ENCODE measurements at regions not wholly inside any gene's neighbourhood (a gene's known extent, or its start where the extent isn't known, plus 50 kb on each side); places are given as distances from the start of the nearest gene placed in this dataset.

DNA sequence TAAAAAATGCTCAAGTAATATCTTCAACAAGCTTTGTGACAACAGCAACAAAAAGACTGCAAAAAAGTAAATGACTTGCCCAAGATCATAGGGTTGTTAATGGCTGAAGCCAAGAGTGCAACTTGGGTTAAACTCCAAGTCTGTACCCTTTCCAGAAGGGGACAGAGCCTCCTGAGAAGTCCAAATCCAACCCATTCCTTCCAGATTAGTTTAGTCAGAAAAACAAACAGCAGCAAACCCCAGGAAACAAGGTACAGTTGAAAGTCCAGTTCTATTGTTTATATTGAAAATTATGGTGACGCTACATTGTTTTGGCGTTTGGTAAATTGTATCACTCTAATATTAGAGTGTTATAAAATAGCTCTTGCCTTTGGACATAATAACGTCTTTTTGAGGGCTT, 239.9 kb downstream of the SPTSSA start:
- TF ChIP-seq, protein P1, sequence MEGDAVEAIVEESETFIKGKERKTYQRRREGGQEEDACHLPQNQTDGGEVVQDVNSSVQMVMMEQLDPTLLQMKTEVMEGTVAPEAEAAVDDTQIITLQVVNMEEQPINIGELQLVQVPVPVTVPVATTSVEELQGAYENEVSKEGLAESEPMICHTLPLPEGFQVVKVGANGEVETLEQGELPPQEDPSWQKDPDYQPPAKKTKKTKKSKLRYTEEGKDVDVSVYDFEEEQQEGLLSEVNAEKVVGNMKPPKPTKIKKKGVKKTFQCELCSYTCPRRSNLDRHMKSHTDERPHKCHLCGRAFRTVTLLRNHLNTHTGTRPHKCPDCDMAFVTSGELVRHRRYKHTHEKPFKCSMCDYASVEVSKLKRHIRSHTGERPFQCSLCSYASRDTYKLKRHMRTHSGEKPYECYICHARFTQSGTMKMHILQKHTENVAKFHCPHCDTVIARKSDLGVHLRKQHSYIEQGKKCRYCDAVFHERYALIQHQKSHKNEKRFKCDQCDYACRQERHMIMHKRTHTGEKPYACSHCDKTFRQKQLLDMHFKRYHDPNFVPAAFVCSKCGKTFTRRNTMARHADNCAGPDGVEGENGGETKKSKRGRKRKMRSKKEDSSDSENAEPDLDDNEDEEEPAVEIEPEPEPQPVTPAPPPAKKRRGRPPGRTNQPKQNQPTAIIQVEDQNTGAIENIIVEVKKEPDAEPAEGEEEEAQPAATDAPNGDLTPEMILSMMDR (IDR thresholded peaks at IDR 0.05; ENCODE audit: borderline replicate concordance, insufficient read depth, low read depth, low read length) = no peak
- no peak overlapping the region for H3K4me3 ChIP-seq (ENCODE audit: low read depth, low read length)

DNA sequence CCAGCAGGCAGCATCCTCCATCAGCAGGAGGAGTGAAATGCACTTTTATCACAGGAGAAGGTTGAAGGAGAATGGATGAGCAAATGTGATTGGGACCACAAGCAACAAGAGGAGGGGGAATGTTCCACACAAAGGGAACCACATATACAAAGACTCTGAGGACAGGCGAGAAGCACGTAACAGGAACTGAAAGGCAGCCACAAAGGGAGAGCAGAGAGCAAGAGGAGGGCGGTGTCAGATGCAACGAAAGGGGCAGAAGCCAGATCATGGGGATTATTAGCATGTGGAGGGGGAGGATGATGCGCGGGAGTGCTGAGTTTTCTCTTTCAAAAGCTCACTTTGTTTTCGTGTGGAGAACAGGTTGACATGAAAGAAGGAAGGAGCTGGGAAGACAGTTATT, 241.1 kb downstream of the SPTSSA start:
- TF ChIP-seq, protein P1 (IDR thresholded peaks at IDR 0.05; ENCODE audit: borderline replicate concordance, insufficient read depth, low read depth, low read length) = no peak

DNA sequence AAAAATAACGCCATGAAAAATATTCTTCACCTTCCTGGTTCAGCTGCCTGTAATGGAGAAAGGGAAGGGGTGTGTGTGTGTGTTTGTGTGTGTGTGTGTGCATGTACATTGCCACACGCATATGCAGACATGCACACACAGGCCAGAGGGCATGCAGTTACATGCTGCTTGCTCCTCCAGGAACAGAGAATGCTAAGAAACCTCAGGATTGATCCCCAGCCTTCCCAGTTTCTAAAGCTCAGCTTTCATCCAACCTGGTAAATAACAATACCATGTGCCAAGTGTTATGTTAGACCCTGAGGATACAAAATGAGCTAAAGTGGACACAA, 241.7 kb downstream of the SPTSSA start:
- H3K4me3 ChIP-seq (ENCODE audit: low read depth, low read length) = no peak overlapping the region
- TF ChIP-seq, protein P1 (IDR thresholded peaks at IDR 0.05; ENCODE audit: borderline replicate concordance, insufficient read depth, low read depth, low read length) = no peak

More for the DNA sequence above, 241.1 kb downstream of the SPTSSA start:
- no peak overlapping the region for H3K4me3 ChIP-seq (ENCODE audit: low read depth, low read length)

DNA sequence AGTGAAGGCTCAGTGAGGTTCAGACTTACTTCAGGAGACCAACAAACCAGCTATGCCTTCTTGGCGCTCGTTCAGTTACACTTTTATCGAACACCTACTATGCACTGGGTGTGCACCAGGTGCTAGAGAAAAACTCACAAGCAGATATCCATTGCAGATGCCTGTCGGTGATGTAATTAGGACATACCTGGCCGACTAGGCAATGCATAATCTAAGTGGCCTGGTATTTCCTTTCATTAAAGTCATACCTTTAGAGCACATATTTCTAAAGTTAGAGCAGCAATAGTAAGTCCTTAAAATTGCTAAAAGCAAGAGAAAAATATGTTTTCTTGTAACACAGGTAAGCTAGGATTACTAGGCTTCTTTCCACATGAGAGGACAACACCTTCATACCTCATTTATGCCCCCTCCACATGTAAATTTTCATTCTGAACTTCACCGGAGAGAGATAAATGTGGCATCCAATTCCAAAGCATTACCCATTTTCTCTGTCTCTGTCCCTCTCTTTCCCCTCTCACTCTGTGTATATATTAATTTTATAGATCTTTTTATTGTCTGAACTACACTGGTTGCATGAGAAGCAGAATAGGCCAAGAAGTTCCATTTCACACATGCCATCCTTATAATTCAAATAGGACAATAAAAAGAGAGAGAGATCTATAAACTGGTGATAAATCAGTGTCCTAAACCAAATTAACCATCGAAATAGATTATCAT, 242.2 kb downstream of the SPTSSA start:
- TF ChIP-seq, protein P1 (IDR thresholded peaks at IDR 0.05; ENCODE audit: borderline replicate concordance, insufficient read depth, low read depth, low read length) = no peak
- H3K4me3 ChIP-seq (ENCODE audit: low read depth, low read length) = no peak overlapping the region

DNA sequence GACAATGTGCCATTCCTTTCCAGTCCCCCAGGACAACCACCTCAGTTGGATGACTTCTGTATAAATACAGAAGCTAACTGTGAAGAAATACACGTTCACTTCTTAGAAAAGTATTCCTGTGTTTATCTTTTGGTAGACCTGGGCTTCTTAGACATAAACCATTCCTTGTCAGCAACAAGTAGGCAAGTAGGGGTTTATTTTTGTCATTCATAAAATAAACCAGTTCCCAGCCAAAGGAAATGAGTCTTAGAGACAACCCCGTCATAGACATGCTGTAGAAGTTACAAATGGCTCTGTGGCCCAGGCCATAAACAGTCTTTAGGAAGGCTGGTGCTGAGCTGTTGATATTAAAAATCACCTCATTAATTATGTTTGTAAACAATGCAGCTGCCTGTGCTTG, 243.2 kb downstream of the SPTSSA start:
- H3K4me3 ChIP-seq (ENCODE audit: low read depth, low read length) = no peak overlapping the region
- TF ChIP-seq, protein P1 (IDR thresholded peaks at IDR 0.05; ENCODE audit: borderline replicate concordance, insufficient read depth, low read depth, low read length) = no peak

DNA sequence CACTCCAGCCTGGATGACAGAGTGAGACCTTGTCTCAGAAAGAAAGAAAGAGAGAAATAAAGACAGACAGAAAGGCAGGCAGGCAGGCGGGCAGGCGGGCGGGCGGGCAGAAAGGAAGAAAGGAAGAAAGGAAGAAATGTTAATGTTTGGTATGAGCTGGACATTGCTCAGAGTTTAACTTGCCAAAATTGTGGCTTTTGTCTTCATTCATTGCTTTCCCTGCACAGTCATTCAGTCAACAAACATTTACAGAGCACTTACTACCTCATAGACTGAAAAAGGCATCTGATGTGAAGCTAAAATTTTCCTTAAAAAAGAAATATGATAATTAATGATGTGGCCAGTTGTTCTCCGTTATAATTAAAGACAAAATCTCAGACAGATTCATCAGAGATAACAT, 247.1 kb downstream of the SPTSSA start:
- TF ChIP-seq, protein P1 (IDR thresholded peaks at IDR 0.05; ENCODE audit: borderline replicate concordance, insufficient read depth, low read depth, low read length) = no peak
- no peak overlapping the region for H3K4me3 ChIP-seq (ENCODE audit: low read depth, low read length)

DNA sequence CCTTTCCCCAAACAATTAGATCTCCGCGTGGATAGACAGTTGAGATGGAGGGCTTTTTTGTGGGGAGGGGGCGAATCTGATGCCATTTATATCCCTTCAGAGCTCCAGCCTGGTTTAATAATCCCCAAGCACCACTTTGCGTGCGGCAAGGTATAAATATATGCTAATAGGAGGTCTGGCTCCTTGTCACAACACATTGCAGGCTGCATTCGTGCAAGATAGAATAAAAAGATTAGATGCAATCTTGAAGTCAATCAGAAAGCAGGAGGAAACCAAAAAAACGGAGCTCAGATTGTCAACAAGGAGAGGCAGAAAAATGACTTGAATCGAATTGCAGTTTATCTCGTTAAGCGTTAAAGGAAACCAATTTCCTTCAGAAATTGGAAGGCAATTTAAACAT, 248.7 kb downstream of the SPTSSA start:
- no peak overlapping the region for H3K4me3 ChIP-seq (ENCODE audit: low read depth, low read length)
- TF ChIP-seq, protein P1 (IDR thresholded peaks at IDR 0.05; ENCODE audit: borderline replicate concordance, insufficient read depth, low read depth, low read length) = no peak
